ENCODE measurements at regions not wholly inside any gene's neighbourhood (a gene's known extent, or its start where the extent isn't known, plus 50 kb on each side); places are given as distances from the start of the nearest gene placed in this dataset.

DNA sequence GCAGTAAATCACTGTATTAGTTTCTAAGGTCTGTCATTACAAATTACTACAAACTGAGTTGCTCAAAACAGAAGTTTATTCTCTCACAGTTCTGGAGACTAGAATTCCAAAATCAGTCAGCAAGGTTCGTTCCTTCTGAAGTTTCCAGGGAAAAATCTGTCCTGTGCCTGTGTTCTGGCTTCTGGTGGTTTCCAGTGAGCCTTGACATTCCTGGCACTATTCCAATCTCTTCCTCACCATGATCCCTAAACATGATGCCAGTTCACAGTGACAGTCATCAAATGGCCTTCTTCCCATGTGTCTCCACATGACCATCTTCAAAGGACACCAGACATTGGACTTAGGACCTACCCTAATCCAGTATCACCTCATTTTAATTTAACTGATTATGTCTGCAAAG, 351.4 kb downstream of the PLK2 start:
- Histone ChIP-seq H3K9ac (ENCODE audit: low read length) (no peak overlapping the region), H3K79me2 (ENCODE audit: control insufficient read depth, insufficient read depth, low read length) (no peaks in the 10 kb centered on the region), H2AFZ (ENCODE audit: insufficient read depth, low read depth, low read length, poor library complexity, severe bottlenecking) (no peak overlapping the region), H3K4me2 (replicated peaks; ENCODE audit: low read depth, low read length, poor library complexity, severe bottlenecking) (no peak overlapping the region), H3K36me3 (replicated peaks in 1 of 2; ENCODE audit: control extremely low read depth in 1 of 2, control insufficient read depth in 1 of 2, extremely low read depth in 1 of 2, insufficient read depth in 2 of 2, low read length in 1 of 2) (no peaks in the 10 kb centered on the region), H3K27me3 (replicated peaks in 1 of 4; ENCODE audit: control extremely low read depth in 1 of 4, control insufficient read depth in 3 of 4, insufficient read depth in 4 of 4, low read length in 3 of 4) (no peaks in the 10 kb centered on the region), H3K4me3 (ENCODE audit: control extremely low read depth in 1 of 5, extremely low read depth in 1 of 5, insufficient read depth in 1 of 5, low read depth in 2 of 5, low read length in 4 of 5) (no peak overlapping the region), H3K4me1 (ENCODE audit: control insufficient read depth in 2 of 2, insufficient read depth in 2 of 2, low read length in 2 of 2) (no peaks in the 10 kb centered on the region), H3K27ac (ENCODE audit: low read length in 2 of 2) (no peak overlapping the region), H3K9me3 (ENCODE audit: control extremely low read depth in 1 of 3, control insufficient read depth in 2 of 3, insufficient read depth in 1 of 3, low read length in 2 of 3) (no peaks in the 10 kb centered on the region), H4K20me1 (ENCODE audit: control insufficient read depth, insufficient read depth, low read length, poor library complexity, severe bottlenecking) (no peaks in the 10 kb centered on the region)
- ATAC-seq (ENCODE audit: low read depth) (no peak), DNase-seq (no peak)
- H3K4me1 Mint-ChIP-seq: no peaks in the 10 kb centered on the region
- no peak overlapping the region for H3K4me3 Mint-ChIP-seq
- TF ChIP-seq CTCF (IDR thresholded peaks at IDR 0.05) (no peak), EZH2 (IDR thresholded peaks at IDR 0.05; ENCODE audit: borderline replicate concordance, insufficient read depth, low read depth, low read length, poor library complexity, severe bottlenecking) (no peak)
- H3K9me3 Mint-ChIP-seq (ENCODE audit: insufficient read depth): no peaks in the 10 kb centered on the region
- WGBS (ENCODE audit: insufficient coverage): 64% methylated on average over 1 of the region's 1 CpG
- H3K27me3 Mint-ChIP-seq: peaks cover 17% of the 10 kb centered on the region
- ChIA-PET POLR2A (no interaction called here), CTCF (no interaction called here)
- intact Hi-C loops (cut with micrococcal nuclease): no loop called here
- H3K27ac Mint-ChIP-seq: no peak overlapping the region

DNA sequence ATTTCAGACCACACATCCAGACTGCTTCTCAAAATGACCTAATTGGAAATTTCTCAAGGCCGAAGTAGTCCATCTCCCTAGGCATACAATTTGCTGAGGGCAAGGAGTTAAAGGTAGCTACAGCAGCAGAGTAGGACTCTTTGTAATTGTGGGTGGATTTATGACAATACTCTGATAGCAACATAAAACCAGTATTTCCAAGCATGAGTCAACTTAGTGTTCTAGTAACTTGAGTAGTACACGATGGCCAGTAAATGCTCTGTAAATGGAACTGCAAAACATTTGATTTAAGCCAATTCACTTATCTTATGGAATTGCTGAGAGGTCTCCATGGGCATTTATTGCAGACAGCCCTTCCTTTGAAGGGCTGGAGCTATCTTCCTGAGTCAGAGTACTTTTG, 352.2 kb downstream of the PLK2 start:
- H4K20me1 ChIP-seq (ENCODE audit: control insufficient read depth, insufficient read depth, low read length, poor library complexity, severe bottlenecking): no peaks in the 10 kb centered on the region
- no peak overlapping the region for H3K4me2 ChIP-seq (replicated peaks; ENCODE audit: low read depth, low read length, poor library complexity, severe bottlenecking)
- ChIA-PET POLR2A (no interaction called here), CTCF (no interaction called here)
- no peaks in the 10 kb centered on the region for H3K9me3 ChIP-seq (ENCODE audit: control extremely low read depth in 1 of 3, control insufficient read depth in 2 of 3, insufficient read depth in 1 of 3, low read length in 2 of 3)
- no peak overlapping the region for H3K27ac ChIP-seq (ENCODE audit: low read length in 2 of 2)
- Mint-ChIP-seq H3K9me3 (ENCODE audit: insufficient read depth) (no peaks in the 10 kb centered on the region), H3K27me3 (peaks cover 17% of the 10 kb centered on the region), H3K4me3 (no peak overlapping the region), H3K27ac (no peak overlapping the region), H3K4me1 (no peaks in the 10 kb centered on the region)
- DNase-seq: no peak
- no peak overlapping the region for H3K9ac ChIP-seq (ENCODE audit: low read length)
- no peak for ATAC-seq (ENCODE audit: low read depth)
- H3K79me2 ChIP-seq (ENCODE audit: control insufficient read depth, insufficient read depth, low read length): no peaks in the 10 kb centered on the region
- intact Hi-C loops (cut with micrococcal nuclease): no loop called here
- H3K4me3 ChIP-seq (ENCODE audit: control extremely low read depth in 1 of 5, extremely low read depth in 1 of 5, insufficient read depth in 1 of 5, low read depth in 2 of 5, low read length in 4 of 5): no peak overlapping the region
- no peaks in the 10 kb centered on the region for H3K27me3 ChIP-seq (replicated peaks in 1 of 4; ENCODE audit: control extremely low read depth in 1 of 4, control insufficient read depth in 3 of 4, insufficient read depth in 4 of 4, low read length in 3 of 4)
- no peak overlapping the region for H2AFZ ChIP-seq (ENCODE audit: insufficient read depth, low read depth, low read length, poor library complexity, severe bottlenecking)
- no peaks in the 10 kb centered on the region for H3K36me3 ChIP-seq (replicated peaks in 1 of 2; ENCODE audit: control extremely low read depth in 1 of 2, control insufficient read depth in 1 of 2, extremely low read depth in 1 of 2, insufficient read depth in 2 of 2, low read length in 1 of 2)
- WGBS (ENCODE audit: insufficient coverage): no CpG with 5 or more reads among the region's 2 CpGs
- no peak for TF ChIP-seq CTCF (IDR thresholded peaks at IDR 0.05)
- TF ChIP-seq EZH2 (IDR thresholded peaks at IDR 0.05; ENCODE audit: borderline replicate concordance, insufficient read depth, low read depth, low read length, poor library complexity, severe bottlenecking): no peak
- no peaks in the 10 kb centered on the region for H3K4me1 ChIP-seq (ENCODE audit: control insufficient read depth in 2 of 2, insufficient read depth in 2 of 2, low read length in 2 of 2)
